Activated CD4-positive, alpha-beta T cell treated with anti-CD3 and anti-CD28 coated beads for 4 hours (primary cell): ENCODE measurements at regions not wholly inside any gene's neighbourhood (a gene's known extent, or its start where the extent isn't known, plus 50 kb on each side); places are given as distances from the start of the nearest gene placed in this dataset.

Experiments
- DNase-seq, 2 donors: peaks; one replicate each; pipeline ENCODE4 v3.0.0-alpha.2; 2020

- no peak for DNase-seq
Measured at GRCh38 chr4:22922426-22922825, 229.7 kb downstream of the GBA3 start.

- no peak for DNase-seq
Measured at GRCh38 chr4:22921936-22922335, 229.2 kb downstream of the GBA3 start.

- DNase-seq: no peak
Measured at GRCh38 chr4:22911285-22911684, 218.5 kb downstream of the GBA3 start.

- DNase-seq: no peak
Measured at GRCh38 chr4:22910200-22910599, 217.5 kb downstream of the GBA3 start.

GRCh38 chr4:22906045-22906444, 213.3 kb downstream of the GBA3 start:
- no peak for DNase-seq

GRCh38 chr4:22903913-22904312, 211.2 kb downstream of the GBA3 start:
- DNase-seq: no peak

- DNase-seq: no peak
Measured at GRCh38 chr4:22901631-22902030, 208.9 kb downstream of the GBA3 start.

- DNase-seq: no peak
Measured at GRCh38 chr4:22900876-22901275, 208.1 kb downstream of the GBA3 start.

- peak; percentile 1 to 2 for DNase-seq
Measured at GRCh38 chr4:22897520-22898108, 204.9 kb downstream of the GBA3 start.

GRCh38 chr4:22895482-22895881, 202.7 kb downstream of the GBA3 start:
- DNase-seq: no peak

GRCh38 chr4:22884157-22884556, 191.4 kb downstream of the GBA3 start:
- DNase-seq: no peak

- DNase-seq: no peak
Measured at GRCh38 chr4:22881411-22881810, 188.7 kb downstream of the GBA3 start.

GRCh38 chr4:22877486-22878052, 184.8 kb downstream of the GBA3 start:
- no peak for DNase-seq

GRCh38 chr4:22876270-22876669, 183.5 kb downstream of the GBA3 start:
- no peak for DNase-seq

GRCh38 chr4:22875587-22876257, 183.0 kb downstream of the GBA3 start:
- no peak for DNase-seq

- no peak for DNase-seq
Measured at GRCh38 chr4:22874334-22874912, 181.7 kb downstream of the GBA3 start.

GRCh38 chr4:22873899-22874298, 181.2 kb downstream of the GBA3 start:
- no peak for DNase-seq

- no peak for DNase-seq
Measured at GRCh38 chr4:22870847-22871449, 178.2 kb downstream of the GBA3 start.

GRCh38 chr4:22869235-22869634, 176.5 kb downstream of the GBA3 start:
- DNase-seq: no peak
